ENCODE measurements at regions not wholly inside any gene's neighbourhood (a gene's known extent, or its start where the extent isn't known, plus 50 kb on each side); places are given as distances from the start of the nearest gene placed in this dataset.
"Not testable (repeated sequence)": the region's sequence is repeated elsewhere in the genome, so short reads cannot be mapped to it uniquely, and the experiment has no call there.

DNA sequence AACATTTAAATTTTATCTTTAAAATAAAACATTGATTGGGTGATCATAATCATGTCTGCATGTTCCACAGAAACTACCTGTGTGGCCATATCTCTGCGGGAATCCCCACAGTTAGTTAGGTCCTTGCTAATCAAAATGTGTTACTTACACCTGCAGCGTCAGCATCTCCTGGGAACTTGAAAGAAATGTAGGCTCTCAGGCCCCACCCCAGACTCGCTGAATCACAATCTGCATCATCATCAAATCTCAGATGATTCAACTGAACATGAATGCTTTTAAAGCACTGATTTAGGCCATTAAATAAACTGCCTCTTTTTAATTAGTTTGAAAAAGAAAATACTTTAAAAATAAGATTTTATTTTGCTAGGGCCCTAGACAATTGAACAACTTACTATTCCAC, 577.8 kb downstream of the PYDC2 start:
- DNase-seq (ENCODE audit: low spot score), result no peak

DNA sequence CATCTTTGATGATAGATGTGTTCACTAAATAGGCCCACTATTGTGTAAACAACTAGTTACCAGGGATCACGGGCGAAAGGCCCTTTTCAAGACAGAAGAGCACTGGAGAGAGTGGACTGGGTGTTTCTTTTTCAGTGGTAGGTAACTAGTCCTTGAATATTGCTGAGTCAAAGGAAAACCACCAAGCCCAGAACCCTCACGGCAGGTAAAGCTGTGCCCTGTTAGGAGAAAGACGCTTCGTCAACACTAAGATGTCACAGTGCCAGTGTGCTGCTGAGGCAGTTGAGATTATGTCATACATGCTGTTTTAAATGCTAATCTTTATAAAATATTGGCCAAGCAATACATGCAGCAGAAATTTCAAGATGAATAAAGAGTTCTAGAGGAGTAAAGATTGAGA, 578.6 kb downstream of the PYDC2 start:
- no peak for DNase-seq (ENCODE audit: low spot score)

DNA sequence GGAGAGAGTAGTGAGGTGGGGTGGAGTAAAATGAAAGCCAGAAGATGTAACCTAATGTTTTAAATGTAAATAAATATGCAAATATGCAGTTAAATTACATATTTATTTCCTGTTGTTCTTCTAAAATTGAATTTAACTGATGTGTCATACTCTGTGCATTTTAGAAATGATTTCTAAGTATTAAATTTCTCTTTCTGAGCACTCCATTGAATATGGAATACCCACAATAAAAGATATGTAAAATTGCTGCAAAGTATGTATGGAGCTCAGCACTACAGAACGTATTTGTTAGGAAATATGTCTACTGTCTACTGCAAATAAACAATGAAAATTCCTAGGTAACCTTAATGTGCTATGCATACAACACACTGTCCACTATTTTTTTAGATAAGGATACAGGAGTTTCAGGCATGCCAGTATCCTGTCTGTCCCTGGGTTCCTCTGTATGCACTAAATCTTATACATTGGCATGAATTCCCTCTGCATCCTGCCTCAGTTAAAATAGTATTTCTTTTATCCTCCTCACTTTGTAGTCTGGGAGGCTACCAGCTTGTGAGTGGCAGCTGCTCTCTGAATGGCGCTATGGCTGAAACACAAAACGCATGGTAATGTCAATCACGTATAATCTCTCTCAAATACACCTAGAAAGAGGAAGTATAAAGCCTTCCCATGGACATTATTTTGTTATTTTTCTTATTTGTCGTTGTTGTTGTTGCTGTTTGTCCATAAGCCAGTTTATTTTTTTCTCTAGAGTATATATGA, 579.5 kb downstream of the PYDC2 start:
- no peak for DNase-seq (ENCODE audit: low spot score)

DNA sequence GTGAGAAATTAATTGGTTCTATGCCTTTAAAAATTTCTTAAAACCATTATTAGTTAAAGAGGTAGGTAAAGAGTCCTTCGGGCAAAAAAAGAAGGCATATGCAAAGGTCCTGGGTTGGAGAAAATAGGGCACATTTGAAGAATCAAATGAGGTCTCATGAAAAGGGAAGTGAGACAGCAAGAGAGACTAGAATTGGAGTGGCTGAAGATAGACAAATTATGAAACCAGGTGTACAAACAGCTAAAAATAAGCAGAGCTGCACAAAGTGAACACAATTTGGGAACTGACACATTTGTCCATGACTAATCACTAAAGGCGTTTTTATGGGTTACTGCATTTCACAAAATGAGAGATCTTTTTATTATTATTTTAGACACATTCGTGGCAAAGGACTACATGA, 581.2 kb downstream of the PYDC2 start:
- no peak for DNase-seq (ENCODE audit: low spot score)

DNA sequence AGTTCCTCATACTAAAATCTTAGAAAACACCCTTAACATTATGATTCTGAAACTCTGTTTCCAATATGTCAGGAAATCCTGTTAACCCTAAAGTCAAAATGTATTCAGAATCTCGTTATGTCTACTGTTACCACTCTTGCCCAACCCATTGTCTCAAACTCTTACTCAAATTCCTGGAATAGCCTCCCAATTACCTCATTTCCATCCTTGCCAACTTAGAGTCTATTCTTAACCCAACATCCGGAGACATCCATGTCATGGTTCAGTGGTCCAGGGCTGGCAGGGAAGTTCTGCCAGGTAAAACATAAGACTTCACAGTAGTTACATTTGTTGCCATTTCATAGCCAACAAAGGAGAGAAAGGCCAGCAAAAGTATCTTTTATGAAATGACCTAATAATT, 593.9 kb downstream of the PYDC2 start:
- no peak for DNase-seq (ENCODE audit: low spot score)

DNA sequence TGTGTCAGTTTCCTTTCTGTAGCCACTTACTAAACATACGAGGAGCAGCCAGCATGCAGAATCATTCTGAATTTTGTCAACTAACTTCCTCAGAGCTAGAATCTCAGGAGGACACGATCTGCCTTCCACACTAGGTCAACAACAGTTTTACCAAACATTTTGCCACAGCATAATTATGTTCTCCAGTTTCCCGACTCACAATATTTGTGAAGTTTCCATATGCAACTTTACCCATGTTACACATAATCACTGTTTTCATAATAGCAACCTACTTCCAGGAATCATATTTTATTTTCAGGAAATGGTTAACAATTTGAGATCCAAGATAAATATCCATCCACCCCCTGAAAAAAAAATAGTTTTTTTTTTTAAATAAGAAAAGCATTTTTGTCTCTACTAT, 595.0 kb downstream of the PYDC2 start:
- DNase-seq (ENCODE audit: low spot score), result no peak

DNA sequence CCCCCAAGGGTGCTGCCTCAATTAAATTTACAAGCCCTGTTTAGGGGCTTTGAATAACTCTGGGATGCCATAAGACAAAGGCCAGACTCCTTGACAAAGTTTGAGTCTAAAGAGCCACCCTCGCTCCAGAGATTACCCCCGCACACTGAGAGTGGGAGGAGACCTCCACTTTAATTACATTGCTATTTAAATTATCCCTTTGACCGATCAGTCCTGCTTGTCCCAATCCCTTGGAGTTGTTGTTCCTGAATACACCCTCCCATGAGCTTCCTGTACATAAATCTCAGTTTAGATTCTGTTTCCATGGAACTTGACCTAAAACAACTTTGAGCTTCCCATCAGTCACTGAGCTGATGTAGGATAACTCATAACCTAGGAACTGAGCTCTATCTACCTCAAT, 596.3 kb downstream of the PYDC2 start:
- no peak for DNase-seq (ENCODE audit: low spot score)

DNA sequence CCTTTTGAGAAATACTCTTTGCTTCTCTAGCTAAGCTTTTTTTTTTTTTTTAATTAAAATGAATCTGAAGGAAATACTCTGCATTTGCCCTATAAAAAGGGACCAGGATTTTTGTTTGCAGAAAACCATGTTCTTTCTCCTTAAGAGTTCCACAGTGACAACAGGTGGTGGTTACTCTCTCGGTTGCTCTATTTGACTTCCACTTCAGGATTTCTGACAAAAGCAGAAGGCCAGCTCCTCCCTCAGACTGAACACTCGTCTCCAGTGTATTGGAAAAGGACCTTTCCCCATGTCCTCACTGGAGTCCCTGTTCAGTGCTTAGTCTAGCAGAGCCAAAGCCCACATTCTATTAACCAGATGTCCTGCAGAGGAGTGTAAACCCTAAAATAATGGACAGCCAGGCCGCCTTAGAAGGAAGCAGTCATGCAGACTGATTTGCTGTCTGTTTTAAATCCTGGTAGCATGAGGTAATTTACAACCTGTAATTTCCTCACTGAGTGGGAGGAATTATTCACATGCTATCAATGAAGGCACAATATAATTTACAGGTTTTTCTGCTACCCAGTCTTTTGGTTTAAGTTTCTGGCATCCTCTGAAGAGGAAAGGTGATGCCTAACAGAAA, 599.3 kb downstream of the PYDC2 start:
- DNase-seq (ENCODE audit: low spot score), result no peak

DNA sequence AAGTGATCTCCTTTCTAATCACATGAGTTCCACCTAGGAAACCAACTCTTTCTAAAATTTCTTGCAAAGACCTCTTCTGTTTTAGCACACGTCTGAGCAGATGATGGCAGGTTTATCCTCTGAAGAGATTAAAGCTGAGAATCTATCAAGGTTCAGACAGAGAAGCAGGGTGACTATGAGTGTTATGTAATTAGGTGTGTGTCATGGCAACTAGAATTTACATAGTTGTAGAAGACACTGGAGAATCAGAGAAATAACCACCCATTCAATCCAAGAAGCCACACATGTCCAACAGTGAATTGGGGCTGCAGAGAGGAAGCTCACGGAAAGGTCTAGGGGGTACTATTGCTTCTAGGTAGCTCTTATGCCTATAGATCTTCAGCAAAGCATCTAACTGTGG, 600.5 kb downstream of the PYDC2 start:
- no peak for DNase-seq (ENCODE audit: low spot score)

DNA sequence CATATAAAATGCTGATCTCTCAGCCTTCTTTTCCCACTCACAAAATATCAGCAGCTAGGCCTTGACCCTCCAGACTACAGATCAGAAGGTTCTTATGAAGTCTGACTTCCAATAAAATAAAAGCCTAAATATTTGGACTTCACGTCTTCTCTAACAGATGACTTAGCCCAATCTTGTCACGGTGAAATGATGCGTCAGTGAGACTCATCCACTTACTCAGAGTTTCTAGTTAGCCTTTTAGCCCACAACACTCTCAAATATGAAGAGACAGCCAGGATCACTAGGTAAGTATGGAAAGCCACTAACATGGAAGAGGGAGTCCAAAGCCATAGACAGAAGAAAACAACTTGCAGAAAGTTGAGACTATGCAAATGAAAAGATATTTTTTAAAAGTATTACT, 601.2 kb downstream of the PYDC2 start:
- DNase-seq (ENCODE audit: low spot score), result no peak

DNA sequence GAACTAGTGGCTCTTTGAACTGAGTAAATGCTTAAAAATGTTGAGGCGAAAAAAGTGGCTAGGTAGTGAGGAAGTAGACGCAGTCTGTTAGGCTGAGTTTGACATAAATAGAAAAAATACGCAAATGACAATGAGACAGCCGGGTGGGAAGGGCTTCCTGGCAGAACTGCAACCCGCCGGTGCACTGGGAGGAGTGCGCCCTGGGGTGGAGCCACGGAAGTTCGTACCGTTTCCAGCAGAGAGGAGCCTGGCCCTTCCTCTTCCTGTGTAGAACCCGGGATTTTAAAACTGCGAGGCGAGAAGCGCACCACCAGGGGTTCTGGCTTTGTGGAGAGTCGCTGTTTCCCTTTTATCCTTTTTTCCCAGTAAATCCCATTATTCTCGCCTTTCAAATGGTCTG, 602.6 kb downstream of the PYDC2 start:
- DNase-seq (ENCODE audit: low spot score), result no peak

DNA sequence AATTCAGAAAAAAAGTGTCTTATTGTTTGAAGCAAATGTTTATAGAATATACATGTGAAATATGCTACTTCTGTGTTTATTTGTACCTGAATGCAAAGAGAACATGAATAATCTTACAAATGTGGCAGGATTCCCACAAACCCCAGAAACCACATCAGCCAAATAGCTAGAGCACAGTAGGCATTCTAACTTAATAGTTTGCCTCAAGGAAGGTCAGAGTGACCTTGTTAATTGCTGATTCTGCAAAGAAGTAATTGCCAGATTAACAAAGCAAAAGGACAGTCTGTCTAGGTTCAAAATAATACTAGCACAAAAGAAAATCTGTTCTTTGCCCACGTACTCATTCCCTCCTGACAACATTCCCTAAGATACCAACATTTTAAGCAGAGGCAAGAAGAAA, 604.0 kb downstream of the PYDC2 start:
- DNase-seq (ENCODE audit: low spot score), result no peak

DNA sequence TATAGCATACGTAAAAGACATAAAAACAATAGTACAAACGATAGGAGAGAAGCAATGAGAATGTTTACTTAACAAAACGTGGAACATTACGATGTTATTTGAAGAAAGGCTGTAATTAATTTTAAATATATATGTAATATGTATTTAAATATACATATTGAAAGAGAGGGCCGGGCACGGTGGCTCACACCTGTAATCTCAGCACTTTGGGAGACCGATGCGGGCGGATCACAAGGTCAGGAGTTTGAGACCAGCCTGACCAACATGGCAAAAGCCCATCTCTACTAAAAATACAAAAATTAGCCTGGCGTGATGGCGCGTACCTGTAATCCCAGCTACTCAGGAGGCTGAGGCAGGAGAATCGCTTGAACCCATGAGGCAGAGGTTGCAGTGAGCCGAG, 605.3 kb downstream of the PYDC2 start:
- DNase-seq (ENCODE audit: low spot score), result not testable (repeated sequence)

DNA sequence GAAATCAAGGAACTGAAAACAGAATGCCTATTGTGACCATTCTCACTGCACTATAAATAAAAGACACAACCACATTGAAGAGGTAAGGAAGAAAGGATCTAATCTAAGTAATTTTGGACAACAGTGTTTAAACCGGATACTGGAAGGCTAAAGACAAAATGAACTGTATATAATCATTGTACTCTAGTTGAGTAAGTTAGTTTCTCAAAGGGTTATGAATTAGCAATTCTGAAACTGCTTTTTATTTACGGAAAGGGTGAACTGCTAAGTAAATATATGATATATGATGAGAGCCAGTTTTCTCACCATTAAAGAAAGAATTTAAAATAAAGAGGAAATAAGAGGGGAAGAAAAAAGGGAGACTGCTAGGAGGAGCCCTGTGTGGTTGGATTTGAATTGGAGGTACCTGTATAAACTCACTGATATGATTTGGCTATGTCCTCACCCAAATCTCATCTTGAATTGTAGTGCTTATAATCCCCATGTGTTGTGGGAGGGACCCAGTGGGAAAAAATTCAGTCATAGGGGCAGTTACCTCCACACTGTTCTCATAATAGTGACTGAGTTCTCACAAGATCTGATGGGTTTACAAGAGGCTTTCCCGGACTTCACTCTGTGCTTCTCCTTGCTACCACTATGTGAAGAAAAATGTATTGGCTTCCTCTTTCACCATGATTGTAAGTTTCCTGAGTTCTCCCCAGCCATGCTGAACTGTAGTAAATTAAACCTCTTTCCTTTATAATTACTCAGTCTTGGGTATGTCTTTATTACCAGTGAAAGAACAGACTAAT, 607.7 kb downstream of the PYDC2 start:
- DNase-seq (ENCODE audit: low spot score), result no peak

DNA sequence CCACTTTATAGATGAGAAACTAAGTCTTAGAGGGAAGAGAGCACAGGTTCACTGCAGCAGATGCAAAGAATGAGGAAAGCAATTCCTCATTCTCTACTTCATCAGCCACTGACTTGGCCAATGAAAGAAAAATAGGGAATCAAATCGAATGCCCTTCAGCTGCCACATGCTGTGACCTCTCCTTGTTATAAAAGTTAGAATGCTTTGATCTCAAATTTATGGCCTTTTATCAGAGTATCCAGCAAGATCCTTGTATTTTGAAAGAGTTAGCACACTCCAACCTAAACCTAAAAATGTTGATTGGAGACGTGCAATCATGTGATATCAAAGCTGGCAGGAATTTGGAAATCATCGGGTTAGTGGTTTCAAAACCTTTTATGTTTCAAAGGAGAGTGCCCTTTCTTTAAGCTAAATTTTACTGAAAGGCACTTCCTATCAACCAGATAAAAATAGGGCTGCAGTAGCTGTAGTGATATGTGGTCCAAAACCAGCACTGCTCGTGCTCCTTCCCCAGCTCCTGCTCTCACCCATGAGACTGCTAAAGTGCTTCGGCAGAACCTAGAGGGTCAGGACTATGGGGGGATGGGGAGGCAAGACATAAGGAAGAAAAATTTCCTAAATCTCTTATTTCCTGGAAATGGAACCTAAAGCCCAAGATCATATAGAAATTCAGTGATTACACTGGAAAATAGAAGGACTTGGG, 617.0 kb downstream of the PYDC2 start:
- no peak for DNase-seq (ENCODE audit: low spot score)

DNA sequence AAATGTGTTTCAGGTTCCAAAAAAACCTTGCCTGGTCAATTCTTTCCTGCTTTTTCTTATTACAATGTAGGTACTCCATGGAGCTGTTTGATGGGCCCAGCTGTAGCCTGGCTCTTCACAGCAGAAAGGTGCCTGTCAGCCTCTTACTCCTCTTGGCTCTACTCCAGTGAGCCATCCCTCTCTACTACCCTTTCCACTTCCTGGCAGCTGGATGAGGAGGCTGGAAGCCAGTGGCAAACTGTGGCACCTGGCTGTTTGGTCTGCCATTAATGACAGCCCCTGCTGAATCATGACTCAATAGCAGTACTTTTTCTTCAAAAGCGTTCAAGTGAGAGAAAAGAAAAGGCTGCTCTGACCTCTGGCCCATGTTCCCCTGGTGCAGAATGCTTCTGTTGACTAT, 618.1 kb downstream of the PYDC2 start:
- DNase-seq (ENCODE audit: low spot score), result no peak

DNA sequence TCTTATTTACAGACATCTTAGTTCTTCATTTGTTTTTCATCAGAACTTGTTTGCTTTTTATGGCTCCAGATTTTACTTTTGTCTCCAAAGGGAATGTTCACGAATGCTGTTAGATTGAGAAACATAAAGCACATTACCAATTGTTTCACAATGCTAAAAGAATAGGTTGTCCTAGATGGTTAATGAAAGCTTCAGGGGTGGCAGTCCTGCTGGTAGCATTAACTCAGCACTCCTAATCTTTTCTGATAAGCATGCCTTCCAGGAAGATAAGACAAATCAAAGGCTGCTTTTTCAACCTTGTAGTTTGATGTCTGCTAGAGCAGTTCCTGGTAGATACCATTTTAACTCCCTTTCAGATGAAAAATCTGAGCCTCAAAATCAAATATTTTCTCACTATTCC, 619.4 kb downstream of the PYDC2 start:
- no peak for DNase-seq (ENCODE audit: low spot score)

DNA sequence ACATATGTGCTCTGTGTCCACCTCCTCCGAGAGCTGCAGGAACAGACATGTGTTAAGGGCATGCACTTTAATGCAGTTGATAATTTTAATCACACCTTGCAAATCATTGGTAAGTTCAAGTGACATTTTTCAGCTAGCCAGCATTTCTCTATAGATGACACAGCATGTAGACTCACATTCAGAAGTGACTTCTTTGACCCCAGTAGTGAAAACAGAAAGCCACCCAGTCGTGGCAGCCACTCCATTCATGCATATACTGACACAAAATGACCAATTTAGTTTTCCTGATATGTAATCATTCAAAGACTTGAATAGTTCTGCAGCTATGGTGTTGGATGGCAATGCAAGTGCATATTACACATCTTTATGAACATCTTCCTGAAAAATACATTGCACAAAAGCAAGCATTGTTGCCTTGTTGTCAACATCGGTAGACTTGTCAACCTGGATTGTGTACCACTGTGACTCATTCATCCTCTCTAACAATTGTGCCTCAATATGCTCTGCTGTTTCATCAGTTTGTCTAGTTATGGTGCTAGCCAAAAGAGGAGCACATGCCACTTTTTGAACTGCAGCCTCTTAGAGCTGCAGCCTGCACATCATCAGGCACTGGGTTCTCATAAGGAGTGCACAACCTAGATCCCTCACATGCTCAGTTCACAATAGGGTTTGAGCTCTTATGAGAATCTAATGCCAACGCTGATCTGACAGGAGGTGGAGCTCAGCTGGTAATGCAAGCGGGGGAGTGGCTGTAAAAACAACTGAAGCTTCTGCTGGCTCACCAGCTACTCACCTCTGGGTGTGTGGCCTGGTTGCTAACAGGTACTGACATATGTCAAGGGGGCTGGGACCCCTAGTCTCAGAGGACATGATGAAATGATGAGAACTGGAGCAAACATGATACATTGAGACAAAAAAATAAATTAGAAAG, 622.0 kb downstream of the PYDC2 start:
- no peak for DNase-seq (ENCODE audit: low spot score)

Measured in cerebellar cortex (tissue), 1 donor.